ENCODE measurements at regions not wholly inside any gene's neighbourhood (a gene's known extent, or its start where the extent isn't known, plus 50 kb on each side); places are given as distances from the start of the nearest gene placed in this dataset.

- no peak for DNase-seq
- H3K36me3 Mint-ChIP-seq = no peaks in the 10 kb centered on the region
Measured at GRCh38 chr12:76711241-76711640, 52.7 kb upstream of the ZDHHC17 start.

GRCh38 chr12:76713130-76713529 lies 50.8 kb upstream of the ZDHHC17 start:
- H3K36me3 Mint-ChIP-seq = no peaks in the 10 kb centered on the region
- intact Hi-C loops (cut with micrococcal nuclease) = no loop called here
- no peaks in the 10 kb centered on the region for H3K4me1 Mint-ChIP-seq (ENCODE audit: low read depth)
- ChIA-PET CTCF (interaction anchor here (1.3 kb wide), 1 partner anchor 25 kb away, joined by 3 read pairs; no protein-coding TSS in a partner anchor), POLR2A (no interaction called here)
- H3K9me3 Mint-ChIP-seq = no peaks in the 10 kb centered on the region
- no peak overlapping the region for H3K4me3 Mint-ChIP-seq
- H3K27ac Mint-ChIP-seq = no peak overlapping the region
- DNase-seq = no peak
- no peaks in the 10 kb centered on the region for H3K27me3 Mint-ChIP-seq

More at GRCh38 chr12:76711241-76711640, 52.7 kb upstream of the ZDHHC17 start:
- Mint-ChIP-seq H3K4me3 (no peak overlapping the region), H3K4me1 (ENCODE audit: low read depth) (peaks cover 2% of the 10 kb centered on the region), H3K27me3 (no peaks in the 10 kb centered on the region), H3K27ac (no peak overlapping the region), H3K9me3 (no peaks in the 10 kb centered on the region)
- POLR2A ChIA-PET = no interaction called here
- intact Hi-C loops (cut with micrococcal nuclease) = no loop called here
- CTCF ChIA-PET = no interaction called here

GRCh38 chr12:76713986-76714385 lies 49.9 kb upstream of the ZDHHC17 start:
- ChIA-PET CTCF (interaction anchor here (1.3 kb wide), 1 partner anchor 26 kb away, joined by 3 read pairs; no protein-coding TSS in a partner anchor), POLR2A (no interaction called here)
- no peaks in the 10 kb centered on the region for H3K4me1 Mint-ChIP-seq (ENCODE audit: low read depth)
- DNase-seq = no peak
- H3K9me3 Mint-ChIP-seq = no peaks in the 10 kb centered on the region
- intact Hi-C loops (cut with micrococcal nuclease) = no loop called here
- no peak overlapping the region for H3K27ac Mint-ChIP-seq
- no peaks in the 10 kb centered on the region for H3K27me3 Mint-ChIP-seq
- H3K4me3 Mint-ChIP-seq = no peak overlapping the region
- no peaks in the 10 kb centered on the region for H3K36me3 Mint-ChIP-seq

Data from activated CD4-positive, alpha-beta memory T cell treated with anti-CD3 and anti-CD28 coated beads for 36 hours (primary cell).